Gastrocnemius medialis (tissue), 4 donors: ENCODE measurements at regions not wholly inside any gene's neighbourhood (a gene's known extent, or its start where the extent isn't known, plus 50 kb on each side); places are given as distances from the start of the nearest gene placed in this dataset.

Source experiments
- ATAC-seq, 2 donors: fragments of 150-250 bp; one replicate each; pipeline ENCODE4 v1.9.1; 2016
- DNase-seq, 2 donors: peaks; one replicate each; pipeline ENCODE4 v3.0.0-alpha.2; 2019
- H3K27ac ChIP-seq, 4 donors: fragments of 200-600 bp; sonication (generic); 1 replicate in 1 of 4; 2 replicates in 3 of 4; pipeline ENCODE4 v1.5.1; 2016 to 2018; ENCODE audit warnings: mild to moderate bottlenecking in 2 of 4, moderate library complexity in 1 of 4
- H3K27me3 ChIP-seq, 3 donors: fragments of 200-600 bp; sonication (generic) in 2 of 3; 1 replicate in 1 of 3; 2 replicates in 2 of 3; pipeline versions ENCODE4 v1.5.1 to v1.6.0; 2016 to 2019; ENCODE audit warnings: mild to moderate bottlenecking in 1 of 3, moderate library complexity in 1 of 3
- H3K36me3 ChIP-seq, 2 donors: fragments of 200-600 bp; sonication (generic) in 1 of 2; one replicate each; pipeline ENCODE4 v1.5.1; 2017 to 2018
- H3K4me1 ChIP-seq, 2 donors: fragments of 200-600 bp; sonication (generic) in 1 of 2; one replicate each; pipeline ENCODE4 v1.5.1; 2016 to 2017; ENCODE audit warnings: mild to moderate bottlenecking in 2 of 2
- H3K4me3 ChIP-seq, 4 donors: fragments of 200-600 bp; sonication (generic) in 3 of 4; 1 replicate in 1 of 4; 2 replicates in 3 of 4; pipeline ENCODE4 v1.5.1; 2016 to 2019; ENCODE audit warnings: mild to moderate bottlenecking in 2 of 4
- H3K9me3 ChIP-seq, 3 donors: fragments of 200-600 bp; sonication (generic) in 2 of 3; 1 replicate in 1 of 3; 2 replicates in 2 of 3; pipeline ENCODE4 v1.5.1; 2016 to 2019
- CTCF ChIP-seq, 5 experiments: fragments of 450-650 bp in 3 of 5; fragments of 200-600 bp in 2 of 5; sonication (generic) in 2 of 5; IDR thresholded peaks in 4 of 5; conservative IDR thresholded peaks in 1 of 5; 1 replicate in 4 of 5; 2 replicates in 1 of 5; pipeline ENCODE4 v1.5.1; 2016 to 2019; ENCODE audit warnings: antibody characterized with exemption in 5 of 5, mild to moderate bottlenecking in 3 of 5, moderate library complexity in 3 of 5
- POLR2A ChIP-seq, 2 donors: fragments of 450-650 bp; IDR thresholded peaks; one replicate each; pipeline ENCODE4 v1.6.1; 2017; ENCODE audit warnings: antibody characterized with exemption in 2 of 2, mild to moderate bottlenecking in 2 of 2, moderate library complexity in 2 of 2
- in situ Hi-C, 4 donors: fragments of 200-750 bp; cut with MboI; loops; one replicate each; pipeline versions ENCODE4 v1.15.0 to v1.8.0; 2017; ENCODE audit warnings: low sequenced_read_pairs in 4 of 4
- intact Hi-C: fragments of 100-400 bp; cut with DNase I; formaldehyde crosslinking; loops from one replicate; pipeline ENCODE4 v1.15.1; 2023; ENCODE audit warnings: low total_unique reads

DNA sequence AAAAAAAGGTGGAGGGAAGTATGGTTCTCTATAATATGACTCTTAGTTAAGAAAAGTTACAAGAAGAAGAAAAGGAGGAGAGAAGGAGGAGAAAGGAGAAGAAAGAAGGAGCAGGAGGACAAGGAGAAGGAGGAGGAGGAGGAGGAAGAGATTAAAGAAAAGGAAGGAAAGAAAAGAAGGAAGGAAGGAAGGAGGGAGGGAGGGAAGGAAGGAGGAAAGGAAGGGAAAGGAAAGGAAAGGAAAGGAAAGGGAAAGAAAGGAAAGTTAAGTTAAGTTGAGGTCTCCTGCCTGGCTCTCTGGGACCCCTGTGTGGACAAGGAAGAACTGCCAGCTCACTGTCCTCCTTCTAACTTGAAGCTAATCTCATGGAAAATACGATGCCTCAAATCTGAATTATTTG, 429.5 kb downstream of the TSHZ3 start:
- no peaks in the 10 kb centered on the region for H3K4me1 ChIP-seq
- no peaks in the 10 kb centered on the region for H3K36me3 ChIP-seq
- no peaks in the 10 kb centered on the region for H3K9me3 ChIP-seq
- intact Hi-C loops, result no loop called here
- no peak for ATAC-seq
- DNase-seq, result no peak
- no peaks in the 10 kb centered on the region for H3K27me3 ChIP-seq
- no peak overlapping the region for H3K27ac ChIP-seq
- in situ Hi-C loops, result no loop called here
- H3K4me3 ChIP-seq, result no peak overlapping the region
- TF ChIP-seq POLR2A (IDR thresholded peaks at IDR 0.05), result no peak
- TF ChIP-seq CTCF (IDR thresholded peaks at IDR 0.05 in 4 of 5, conservative IDR thresholded peaks at IDR 0.05 in 1 of 5), result no peak

- H3K27me3 ChIP-seq, result no peaks in the 10 kb centered on the region
- H3K9me3 ChIP-seq, result no peaks in the 10 kb centered on the region
- in situ Hi-C loops, result no loop called here
- no peaks in the 10 kb centered on the region for H3K36me3 ChIP-seq
- no peak overlapping the region for H3K4me3 ChIP-seq
- DNase-seq, result no peak
- no peak overlapping the region for H3K27ac ChIP-seq
- no peak for TF ChIP-seq POLR2A (IDR thresholded peaks at IDR 0.05)
- no peak for TF ChIP-seq CTCF (IDR thresholded peaks at IDR 0.05 in 4 of 5, conservative IDR thresholded peaks at IDR 0.05 in 1 of 5)
- intact Hi-C loops, result no loop called here
- no peak for ATAC-seq
- H3K4me1 ChIP-seq, result no peaks in the 10 kb centered on the region
These were observed 433.0 kb downstream of the TSHZ3 start for GRCh38 chr19:30916238-30916637.

- Histone ChIP-seq H3K36me3 (no peaks in the 10 kb centered on the region), H3K27me3 (no peaks in the 10 kb centered on the region), H3K9me3 (no peaks in the 10 kb centered on the region), H3K4me1 (no peaks in the 10 kb centered on the region), H3K4me3 (no peak overlapping the region), H3K27ac (no peak overlapping the region)
- no peak for DNase-seq
- intact Hi-C loops, result no loop called here
- in situ Hi-C loops, result no loop called here
- no peak for ATAC-seq
- no peak for TF ChIP-seq POLR2A (IDR thresholded peaks at IDR 0.05)
- no peak for TF ChIP-seq CTCF (IDR thresholded peaks at IDR 0.05 in 4 of 5, conservative IDR thresholded peaks at IDR 0.05 in 1 of 5)
These were observed 437.7 kb downstream of the TSHZ3 start for GRCh38 chr19:30911491-30911890.

- DNase-seq (no peak), ATAC-seq (no peak)
- H3K9me3 ChIP-seq, result no peaks in the 10 kb centered on the region
- H3K36me3 ChIP-seq, result no peaks in the 10 kb centered on the region
- no peak for TF ChIP-seq POLR2A (IDR thresholded peaks at IDR 0.05)
- no peak for TF ChIP-seq CTCF (IDR thresholded peaks at IDR 0.05 in 4 of 5, conservative IDR thresholded peaks at IDR 0.05 in 1 of 5)
- in situ Hi-C loops (no loop called here), intact Hi-C loops (no loop called here)
- no peaks in the 10 kb centered on the region for H3K27me3 ChIP-seq
- H3K4me1 ChIP-seq, result no peaks in the 10 kb centered on the region
- H3K4me3 ChIP-seq, result no peak overlapping the region
- no peak overlapping the region for H3K27ac ChIP-seq
These were observed 438.6 kb downstream of the TSHZ3 start for GRCh38 chr19:30910485-30911240.

GRCh38 chr19:30909216-30909615, 440.0 kb downstream of the TSHZ3 start:
- no peak overlapping the region for H3K4me3 ChIP-seq
- H3K9me3 ChIP-seq, result no peaks in the 10 kb centered on the region
- TF ChIP-seq POLR2A (IDR thresholded peaks at IDR 0.05), result no peak
- no peak for TF ChIP-seq CTCF (IDR thresholded peaks at IDR 0.05 in 4 of 5, conservative IDR thresholded peaks at IDR 0.05 in 1 of 5)
- no peak overlapping the region for H3K27ac ChIP-seq
- H3K27me3 ChIP-seq, result no peaks in the 10 kb centered on the region
- intact Hi-C loops (no loop called here), in situ Hi-C loops (no loop called here)
- no peaks in the 10 kb centered on the region for H3K4me1 ChIP-seq
- ATAC-seq, result no peak
- DNase-seq, result no peak
- no peaks in the 10 kb centered on the region for H3K36me3 ChIP-seq
